A549 (cell line): ENCODE measurements at regions not wholly inside any gene's neighbourhood (a gene's known extent, or its start where the extent isn't known, plus 50 kb on each side); places are given as distances from the start of the nearest gene placed in this dataset.

Experiments
- ATAC-seq, 2 experiments: fragments of 200-7000 bp in 1 of 2; fragments of >200 bp in 1 of 2; cut with Nextera tagmentation in 1 of 2; cut with Tn5 transposase in 1 of 2; 3 replicates each; pipeline versions ENCODE4 v1.8.0 to v1.9.1; 2018 to 2020; ENCODE audit warnings: mild to moderate bottlenecking in 1 of 2, moderate library complexity in 1 of 2
- CTCF ChIA-PET: fragments of 300-600 bp; sonication (Branson Sonifier 250); formaldehyde crosslinking; extraction: SDS; loops from one replicate; lab custom pipeline; 2021; ENCODE audit warnings: antibody characterized with exemption, inconsistent platforms; lab: Yijun Ruan, JAX
- POLR2A ChIA-PET: fragments of 350-600 bp; formaldehyde crosslinking; extraction: SDS; loops from one replicate; lab custom pipeline; 2021; ENCODE audit warnings: antibody characterized with exemption, inconsistent platforms; lab: Yijun Ruan, JAX
- DNase-seq, 2 experiments: peaks; one replicate each; pipeline versions ENCODE4 v3.0.0 to v3.0.0-alpha.2; 2011 to 2016; ENCODE audit warnings: low read depth in 1 of 2, low spot score in 1 of 2
- FAIRE-seq: peaks from 2 replicates; lab custom pipeline; 2011; peaks lifted over from hg19 to GRCh38; lab: Jason Lieb, UNC
- H3K27ac ChIP-seq, 2 experiments: fragments of >200 bp; sonication (Bioruptor Twin); formaldehyde crosslinking; 3 replicates each; pipeline ENCODE4 v1.5.1; 2016 to 2017
- H3K4me1 ChIP-seq: fragments of >200 bp; sonication (Bioruptor Twin); formaldehyde crosslinking; 3 replicates; pipeline ENCODE4 v1.6.1; 2016
- H3K4me2 ChIP-seq: fragments of >200 bp; sonication (Bioruptor Twin); formaldehyde crosslinking; 3 replicates; pipeline ENCODE4 v1.6.1; 2016
- H3K4me3 ChIP-seq: fragments of >200 bp; sonication (Bioruptor Twin); formaldehyde crosslinking; 3 replicates; pipeline ENCODE4 v1.5.1; 2016
- H3K9me3 ChIP-seq: fragments of >200 bp; sonication (Bioruptor Twin); formaldehyde crosslinking; 3 replicates; pipeline ENCODE4 v1.6.1; 2016
- BHLHE40 ChIP-seq: IDR thresholded peaks from 2 replicates; pipeline ENCODE4 v1.6.1; 2012; ENCODE audit warnings: low read depth, low read length, inconsistent platforms
- CBX2 ChIP-seq: fragments of 200-600 bp; sonication (generic); IDR thresholded peaks from 2 replicates; pipeline ENCODE4 v1.6.1; 2016; ENCODE audit warnings: low read depth, mild to moderate bottlenecking, borderline replicate concordance
- CBX8 ChIP-seq: fragments of 200-600 bp; sonication (generic); IDR thresholded peaks from 2 replicates; pipeline ENCODE4 v1.6.1; 2016
- EHMT2 ChIP-seq: fragments of 200-600 bp; sonication (generic); IDR thresholded peaks from 2 replicates; pipeline ENCODE4 v1.6.1; 2016; ENCODE audit warnings: antibody characterized with exemption, low read depth, mild to moderate bottlenecking, moderate library complexity
- EP300 ChIP-seq, 2 experiments: fragments of >200 bp; sonication (Bioruptor Twin); formaldehyde crosslinking; IDR thresholded peaks; 2 replicates in 1 of 2; 3 replicates in 1 of 2; pipeline ENCODE4 v1.6.1; 2016 to 2017
- FOSB ChIP-seq: fragments of 250-450 bp; sonication (Bioruptor Pico); IDR thresholded peaks from 2 replicates; pipeline ENCODE4 v1.5.0; 2020; ENCODE audit warnings: mild to moderate bottlenecking, moderate library complexity
- FOSL2 ChIP-seq, 2 experiments: fragments of 450-650 bp in 1 of 2; fragments of >200 bp in 1 of 2; sonication (Bioruptor Twin) in 1 of 2; formaldehyde crosslinking; IDR thresholded peaks; 2 replicates each; pipeline versions ENCODE4 v1.5.0 to v1.6.1; 2016 to 2020; ENCODE audit warnings: mild to moderate bottlenecking in 1 of 2, moderate library complexity in 1 of 2
- GATA3 ChIP-seq: IDR thresholded peaks from 2 replicates; pipeline ENCODE4 v1.6.1; 2012; ENCODE audit warnings: borderline replicate concordance
- HDAC2 ChIP-seq: fragments of 200-600 bp; sonication (generic); IDR thresholded peaks from 2 replicates; pipeline ENCODE4 v1.6.1; 2016
- HEYL ChIP-seq: fragments of 250-450 bp; sonication (Bioruptor Pico); IDR thresholded peaks from 2 replicates; pipeline ENCODE4 v1.8.0; 2021; ENCODE audit warnings: mild to moderate bottlenecking, moderate library complexity
- JUN ChIP-seq, 2 experiments: fragments of >200 bp; sonication (Bioruptor Twin); formaldehyde crosslinking; IDR thresholded peaks; 2 replicates in 1 of 2; 3 replicates in 1 of 2; pipeline ENCODE4 v1.6.1; 2016 to 2017
- JUNB ChIP-seq: fragments of >200 bp; sonication (Bioruptor Twin); formaldehyde crosslinking; IDR thresholded peaks from 2 replicates; pipeline ENCODE4 v1.6.1; 2016
- KDM1A ChIP-seq: fragments of 200-600 bp; sonication (generic); IDR thresholded peaks from 2 replicates; pipeline ENCODE4 v1.6.1; 2016; ENCODE audit warnings: low read depth, mild to moderate bottlenecking
- MAZ ChIP-seq: fragments of 150-350 bp; IDR thresholded peaks from 2 replicates; pipeline ENCODE4 v1.6.1; 2014; ENCODE audit warnings: antibody characterized with exemption, low read depth, low read length, borderline replicate concordance
- MYC ChIP-seq: IDR thresholded peaks from 2 replicates; pipeline ENCODE4 v1.6.1; 2012; ENCODE audit warnings: mild to moderate bottlenecking, inconsistent platforms, low read length, improper control_type of control experiment, borderline replicate concordance
- NFE2L2 ChIP-seq: fragments of 150-350 bp; conservative IDR thresholded peaks from 2 replicates; pipeline ENCODE4 v1.6.1; 2014; ENCODE audit warnings: low read length
- NR3C1 ChIP-seq: fragments of >200 bp; sonication (Bioruptor Twin); formaldehyde crosslinking; IDR thresholded peaks from 3 replicates; pipeline ENCODE4 v1.6.1; 2017
- POLR2A ChIP-seq: IDR thresholded peaks from 2 replicates; pipeline ENCODE4 v1.6.1; 2012; ENCODE audit warnings: mild to moderate bottlenecking, low read length
- RAD21 ChIP-seq, 2 experiments: fragments of >200 bp in 1 of 2; sonication (Bioruptor Twin) in 1 of 2; formaldehyde crosslinking in 1 of 2; IDR thresholded peaks in 1 of 2; conservative IDR thresholded peaks in 1 of 2; 2 replicates in 1 of 2; 3 replicates in 1 of 2; pipeline ENCODE4 v1.6.1; 2012 to 2018; ENCODE audit warnings: inconsistent platforms in 1 of 2
- SMC3 ChIP-seq: fragments of >200 bp; sonication (Bioruptor Twin); formaldehyde crosslinking; IDR thresholded peaks from 3 replicates; pipeline ENCODE4 v1.6.1; 2018; ENCODE audit warnings: inconsistent platforms
- TFCP2L1 ChIP-seq: fragments of 250-450 bp; sonication (Bioruptor Pico); IDR thresholded peaks from 2 replicates; pipeline ENCODE4 v1.5.0; 2021; ENCODE audit warnings: mild to moderate bottlenecking
- ZSCAN20 ChIP-seq: fragments of 250-450 bp; sonication (Bioruptor Pico); IDR thresholded peaks from 2 replicates; pipeline ENCODE4 v1.8.0; 2022; ENCODE audit warnings: mild to moderate bottlenecking, moderate library complexity
- WGBS: methylation state at CpG from one replicate; pipeline ENCODE4 v1.1.6; 2017; ENCODE audit errors: missing lambda C conversion rate; 5-methylcytosine and 5-hydroxymethylcytosine counted together
- TF ChIP-seq, protein P1 (sequence below): IDR thresholded peaks from 2 replicates; pipeline ENCODE4 v1.6.1; 2012; ENCODE audit warnings: low read depth, borderline replicate concordance
- TF ChIP-seq, protein P2 (sequence below): IDR thresholded peaks from 2 replicates; pipeline ENCODE4 v1.6.1; 2012

- CTCF ChIA-PET: no interaction called here
Measured at GRCh38 chr6:4647414-4648365, 128.5 kb upstream of the CDYL start.

DNA sequence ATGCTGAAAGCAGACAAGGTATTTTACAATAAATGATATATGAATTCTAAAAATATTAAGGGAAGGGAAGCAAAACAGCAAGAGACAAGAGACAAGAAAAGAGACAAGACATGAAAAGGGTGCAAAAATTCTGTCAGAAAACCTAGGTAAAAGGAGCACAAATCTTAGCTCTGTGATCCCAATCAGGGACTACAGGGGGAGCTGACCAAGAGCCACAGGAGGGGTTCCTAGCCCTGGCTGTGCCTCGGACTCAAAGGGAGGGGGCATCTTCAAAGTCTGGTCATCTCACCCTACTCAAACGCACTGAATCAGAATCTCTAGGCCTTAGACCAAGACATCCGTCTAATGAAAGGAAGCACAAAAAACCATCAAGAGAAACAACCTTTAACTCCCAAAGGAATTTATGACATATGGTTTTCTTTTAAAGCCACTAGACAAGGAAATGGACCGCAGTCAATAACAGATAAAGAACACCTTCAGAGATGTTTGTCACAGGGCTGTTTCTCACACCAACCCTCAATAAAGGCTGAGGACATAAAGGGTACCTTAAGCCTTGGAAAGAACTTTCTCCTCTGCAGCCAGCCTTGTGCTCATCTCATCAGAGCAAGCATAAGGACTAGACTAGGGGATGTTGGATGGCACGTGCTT, 130.4 kb upstream of the CDYL start:
- ATAC-seq (no peak), DNase-seq (no peak), FAIRE-seq (no peak)
- no peaks in the 10 kb centered on the region for H3K9me3 ChIP-seq
- no peak overlapping the region for H3K4me3 ChIP-seq
- WGBS: 72% methylated on average over 5 of the region's 5 CpGs
- H3K27ac ChIP-seq: no peak overlapping the region
- TF ChIP-seq EHMT2: no peak
- no peak for TF ChIP-seq HDAC2
- TF ChIP-seq CBX8: no peak
- ChIA-PET CTCF (no interaction called here), POLR2A (no interaction called here)
- peaks cover 17% of the 10 kb centered on the region; the same call in 2 of the 3 replicates for H3K4me1 ChIP-seq
- no peak overlapping the region for H3K4me2 ChIP-seq

More at GRCh38 chr6:4647414-4648365, 128.5 kb upstream of the CDYL start:
- Histone ChIP-seq H3K9me3 (peaks cover 4% of the 10 kb centered on the region; the same call in 1 of the 3 replicates), H3K4me2 (peak overlapping the region; percentile 90), H3K4me1 (peaks cover 17% of the 10 kb centered on the region; the same call in 2 of the 3 replicates), H3K4me3 (peak overlapping the region; percentile 47), H3K27ac (peak overlapping the region; percentile 91 to 92)
- POLR2A ChIA-PET: interaction anchor here (0.6 to 1.4 kb wide), 4 partner anchors 87 to 329 kb away, joined by 3 to 13 read pairs (median 7); partner anchors contain the start of gene CDYL
- DNase-seq (peak; percentile 70 to 81), ATAC-seq (peak; percentile 93 to 95), FAIRE-seq (no peak)
- TF ChIP-seq GATA3 (peak; percentile 40; the same call in 1 of the 2 replicates), JUN (IDR thresholded peaks at IDR 0.05) (peak in 1 of 2 experiments; percentile 43; a peak in 1 of 5 replicates), EP300 (IDR thresholded peaks at IDR 0.05) (no peak), FOSL2 (IDR thresholded peaks at IDR 0.05) (no peak), FOSL2 (CRISPR knock-in tag; IDR thresholded peaks at IDR 0.05) (peak; percentile 19; the same call in 1 of the 2 replicates), MYC (peak; percentile 42; the same call in 1 of the 2 replicates), SMC3 (peak; percentile 58), RAD21 (conservative IDR thresholded peaks at IDR 0.05 in 1 of 2, IDR thresholded peaks at IDR 0.05 in 1 of 2) (peak in 1 of 2 experiments; percentile 53; a peak in 4 of 5 replicates), JUNB (no peak), CBX8 (no peak), KDM1A (no peak), POLR2A (peak; percentile 31; the same call in 1 of the 2 replicates)
- TF ChIP-seq, protein P1, sequence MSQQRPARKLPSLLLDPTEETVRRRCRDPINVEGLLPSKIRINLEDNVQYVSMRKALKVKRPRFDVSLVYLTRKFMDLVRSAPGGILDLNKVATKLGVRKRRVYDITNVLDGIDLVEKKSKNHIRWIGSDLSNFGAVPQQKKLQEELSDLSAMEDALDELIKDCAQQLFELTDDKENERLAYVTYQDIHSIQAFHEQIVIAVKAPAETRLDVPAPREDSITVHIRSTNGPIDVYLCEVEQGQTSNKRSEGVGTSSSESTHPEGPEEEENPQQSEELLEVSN: peak; percentile 96
- TF ChIP-seq, protein P2, sequence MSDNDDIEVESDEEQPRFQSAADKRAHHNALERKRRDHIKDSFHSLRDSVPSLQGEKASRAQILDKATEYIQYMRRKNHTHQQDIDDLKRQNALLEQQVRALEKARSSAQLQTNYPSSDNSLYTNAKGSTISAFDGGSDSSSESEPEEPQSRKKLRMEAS: peak; percentile 98
- 16% methylated on average over 14 of the region's 22 CpGs for WGBS

DNA sequence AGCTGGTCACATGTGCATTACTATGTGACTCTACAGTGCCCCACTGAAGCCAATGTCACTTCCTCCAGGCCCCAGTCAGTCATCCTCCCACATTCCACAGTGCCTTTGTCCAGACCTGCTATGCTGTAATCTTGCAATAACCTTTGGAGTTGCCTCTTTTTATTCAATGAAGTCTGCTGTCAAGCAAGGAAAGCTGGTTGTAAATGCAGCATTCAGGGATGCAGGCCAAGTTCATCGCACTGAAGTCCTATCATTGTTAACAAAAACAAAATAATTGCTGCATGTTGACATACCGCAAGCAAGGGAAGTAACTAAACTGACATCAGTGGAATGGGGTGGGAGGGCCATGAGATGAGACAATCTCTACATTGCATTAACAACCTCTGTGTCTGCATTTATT, 131.2 kb upstream of the CDYL start:
- Histone ChIP-seq H3K4me3 (no peak overlapping the region), H3K27ac (no peak overlapping the region), H3K4me1 (peaks cover 17% of the 10 kb centered on the region; the same call in 2 of the 3 replicates), H3K9me3 (no peaks in the 10 kb centered on the region), H3K4me2 (no peak overlapping the region)
- no peak for FAIRE-seq
- POLR2A ChIA-PET: no interaction called here
- no peak for ATAC-seq
- DNase-seq: no peak
- CTCF ChIA-PET: no interaction called here
- TF ChIP-seq TFCP2L1 (CRISPR knock-in tag) (no peak), BHLHE40 (no peak), HEYL (no peak), MAZ (no peak), KDM1A (no peak), ZSCAN20 (CRISPR knock-in tag) (no peak), NR3C1 (no peak), NFE2L2 (no peak), FOSB (CRISPR knock-in tag) (no peak), CBX2 (no peak)
- WGBS: 93% methylated on average over 2 of the region's 2 CpGs
